H1 (cell line): ENCODE measurements at regions not wholly inside any gene's neighbourhood (a gene's known extent, or its start where the extent isn't known, plus 50 kb on each side); places are given as distances from the start of the nearest gene placed in this dataset.

Source experiments
- CTCF ChIA-PET: fragments of 300-600 bp; sonication (Branson Sonifier 250); formaldehyde crosslinking; loops from one replicate; lab custom pipeline; 2021; ENCODE audit not compliant: partially characterized antibody; lab: Charles Lee
- POLR2A ChIA-PET: fragments of 300-600 bp; sonication (Branson Sonifier 250); formaldehyde crosslinking; loops from one replicate; lab custom pipeline; 2021; ENCODE audit warnings: inconsistent platforms; ENCODE audit not compliant: partially characterized antibody; lab: Charles Lee
- DNase-seq, 2 experiments: peaks; one replicate each; pipeline versions ENCODE4 v3.0.0 to v3.0.0-alpha.2; 2010 to 2022; ENCODE audit warnings: low spot score in 2 of 2, low read depth in 1 of 2, mixed read lengths in 1 of 2
- FAIRE-seq: peaks from 2 replicates; lab custom pipeline; 2011; peaks lifted over from hg19 to GRCh38; lab: Jason Lieb, UNC
- H2AFZ ChIP-seq: 2 replicates; pipeline ENCODE4 v1.8.1; 2012; ENCODE audit warnings: low read length, inconsistent platforms
- H2AK5ac ChIP-seq: 2 replicates; pipeline ENCODE4 v1.6.1; 2013; ENCODE audit warnings: low read depth, low read length
- H2BK120ac ChIP-seq: replicated peaks from 2 replicates; pipeline ENCODE3; 2013; ENCODE audit warnings: low read depth, low read length, inconsistent platforms
- H2BK12ac ChIP-seq: 2 replicates; pipeline ENCODE4 v1.6.1; 2013; ENCODE audit warnings: low read depth, low read length
- H2BK15ac ChIP-seq: 2 replicates; pipeline ENCODE4 v1.6.1; 2013; ENCODE audit warnings: low read length
- H2BK20ac ChIP-seq: 2 replicates; pipeline ENCODE4 v1.6.1; 2013; ENCODE audit warnings: low read length
- H2BK5ac ChIP-seq: 2 replicates; pipeline ENCODE4 v1.6.1; 2013; ENCODE audit warnings: low read depth, low read length
- H3K14ac ChIP-seq: 2 replicates; pipeline ENCODE4 v1.6.1; 2013; ENCODE audit warnings: inconsistent platforms; ENCODE audit not compliant: insufficient read length
- H3K18ac ChIP-seq: 2 replicates; pipeline ENCODE4 v1.6.1; 2013; ENCODE audit warnings: low read length; ENCODE audit errors: extremely low read depth
- H3K23ac ChIP-seq: 2 replicates; pipeline ENCODE4 v1.6.1; 2013; ENCODE audit warnings: inconsistent platforms; ENCODE audit not compliant: insufficient read length
- H3K23me2 ChIP-seq: 2 replicates; pipeline ENCODE4 v1.6.1; 2013; ENCODE audit warnings: low read depth, low read length
- H3K27ac ChIP-seq: 2 replicates; pipeline ENCODE4 v1.6.1; 2011; ENCODE audit warnings: low read depth, low read length, inconsistent platforms
- H3K27me3 ChIP-seq, 4 experiments: replicated peaks in 1 of 4; 1 replicate in 1 of 4; 2 replicates in 3 of 4; pipeline versions ENCODE4 v1.6.1 to v1.8.1; 2011 to 2013; ENCODE audit warnings: low read length in 3 of 4, mild to moderate bottlenecking in 3 of 4, inconsistent platforms in 2 of 4, mixed read lengths in 2 of 4, moderate library complexity in 1 of 4; ENCODE audit not compliant: control insufficient read depth in 3 of 4, insufficient read depth in 3 of 4; ENCODE audit errors: extremely low read depth in 1 of 4
- H3K36me3 ChIP-seq, 4 experiments: 2 replicates each; pipeline versions ENCODE4 v1.6.1 to v1.8.1; 2011 to 2013; ENCODE audit warnings: mild to moderate bottlenecking in 4 of 4, low read length in 3 of 4, moderate library complexity in 2 of 4, control low read depth in 1 of 4, inconsistent platforms in 1 of 4; ENCODE audit not compliant: insufficient read depth in 4 of 4, control insufficient read depth in 2 of 4
- H3K4ac ChIP-seq: replicated peaks from 2 replicates; pipeline ENCODE3; 2013; ENCODE audit warnings: low read length, low read depth, mixed read lengths, inconsistent platforms; ENCODE audit not compliant: insufficient read length
- H3K4me1 ChIP-seq, 4 experiments: replicated peaks in 1 of 4; 1 replicate in 1 of 4; 2 replicates in 3 of 4; pipeline versions ENCODE4 v1.6.1 to v1.8.1; 2011 to 2013; ENCODE audit warnings: low read length in 3 of 4, inconsistent platforms in 2 of 4, mixed read lengths in 1 of 4; ENCODE audit not compliant: insufficient read depth in 4 of 4, control insufficient read depth in 3 of 4
- H3K4me2 ChIP-seq, 2 experiments: 2 replicates each; pipeline versions ENCODE4 v1.6.1 to v1.8.1; 2011 to 2013; ENCODE audit warnings: low read depth in 2 of 2, low read length in 2 of 2, control low read depth in 1 of 2, inconsistent platforms in 1 of 2, mild to moderate bottlenecking in 1 of 2; ENCODE audit not compliant: insufficient read depth in 1 of 2
- H3K4me3 ChIP-seq, 4 experiments: fragments of 200-600, 300-600 bp in 1 of 4; sonication (generic), shearing (Covaris generic), sonication (Bioruptor Twin) in 1 of 4; 2 replicates each; pipeline versions ENCODE4 v1.5.1 to v1.8.1; 2011 to 2016; ENCODE audit warnings: low read length in 4 of 4, low read depth in 3 of 4, control low read depth in 2 of 4, inconsistent platforms in 2 of 4, mild to moderate bottlenecking in 2 of 4, mixed read lengths in 1 of 4, moderate library complexity in 1 of 4; ENCODE audit not compliant: insufficient read depth in 2 of 4; ENCODE audit errors: extremely low read depth in 1 of 4
- H3K56ac ChIP-seq: replicated peaks from 2 replicates; pipeline ENCODE3; 2013; ENCODE audit warnings: low read depth, mild to moderate bottlenecking, mixed read lengths, low read length, inconsistent platforms; ENCODE audit not compliant: insufficient read length
- H3K79me1 ChIP-seq: 2 replicates; pipeline ENCODE4 v1.6.1; 2013; ENCODE audit warnings: low read depth, low read length, control low read depth
- H3K79me2 ChIP-seq, 2 experiments: 2 replicates each; pipeline versions ENCODE4 v1.6.1 to v1.8.1; 2012 to 2013; ENCODE audit warnings: low read length in 2 of 2, mild to moderate bottlenecking in 2 of 2, inconsistent platforms in 1 of 2; ENCODE audit not compliant: insufficient read depth in 2 of 2, control insufficient read depth in 1 of 2
- H3K9ac ChIP-seq, 4 experiments: replicated peaks in 1 of 4; 1 replicate in 1 of 4; 2 replicates in 3 of 4; pipeline versions ENCODE4 v1.6.1 to v1.8.1; 2011 to 2013; ENCODE audit warnings: low read depth in 3 of 4, low read length in 3 of 4, control low read depth in 2 of 4, mild to moderate bottlenecking in 2 of 4, moderate library complexity in 2 of 4, inconsistent platforms in 1 of 4; ENCODE audit errors: extremely low read depth in 1 of 4
- H3K9me3 ChIP-seq, 2 experiments: 2 replicates each; pipeline versions ENCODE4 v1.6.1 to v1.8.1; 2012 to 2013; ENCODE audit warnings: mild to moderate bottlenecking in 2 of 2, moderate library complexity in 2 of 2, control low read depth in 1 of 2, inconsistent platforms in 1 of 2, low read depth in 1 of 2, low read length in 1 of 2, mixed read lengths in 1 of 2; ENCODE audit not compliant: insufficient read depth in 2 of 2
- H4K20me1 ChIP-seq, 2 experiments: replicated peaks in 1 of 2; 2 replicates each; pipeline versions ENCODE3 to v1.8.1; 2011 to 2013; ENCODE audit warnings: inconsistent platforms in 2 of 2, low read length in 2 of 2, mild to moderate bottlenecking in 1 of 2; ENCODE audit not compliant: insufficient read depth in 2 of 2, control insufficient read depth in 1 of 2
- H4K5ac ChIP-seq: 2 replicates; pipeline ENCODE4 v1.6.1; 2013; ENCODE audit warnings: low read length, low read depth, mixed read lengths, inconsistent platforms; ENCODE audit not compliant: insufficient read length
- H4K8ac ChIP-seq: 2 replicates; pipeline ENCODE4 v1.8.0; 2013; ENCODE audit warnings: mild to moderate bottlenecking, moderate library complexity, low read length, inconsistent platforms; ENCODE audit not compliant: insufficient read depth; ENCODE audit errors: extremely low read depth
- H4K91ac ChIP-seq: replicated peaks from 2 replicates; pipeline ENCODE3; 2013; ENCODE audit warnings: low read length, mixed read lengths, inconsistent platforms; ENCODE audit not compliant: insufficient read length
- PHF8 ChIP-seq: fragments of 200-600 bp; sonication (generic); conservative IDR thresholded peaks from 2 replicates; pipeline ENCODE4 v1.7.1; 2012; ENCODE audit warnings: low read depth, mild to moderate bottlenecking, inconsistent platforms, low read length, moderate library complexity
- RFX5 ChIP-seq: IDR thresholded peaks from 2 replicates; pipeline ENCODE4 v1.6.1; 2011; ENCODE audit warnings: low read depth, low read length, improper control_type of control experiment, borderline replicate concordance
- SP1 ChIP-seq: IDR thresholded peaks from 2 replicates; pipeline ENCODE4 v1.6.1; 2011; ENCODE audit warnings: low read depth, low read length
- YY1 ChIP-seq: IDR thresholded peaks from 2 replicates; pipeline ENCODE4 v1.6.1; 2011; ENCODE audit warnings: low read depth, mild to moderate bottlenecking, low read length
- TF ChIP-seq, protein P1 (sequence below): IDR thresholded peaks from 2 replicates; pipeline ENCODE4 v1.6.1; 2012; ENCODE audit warnings: inconsistent platforms

DNA sequence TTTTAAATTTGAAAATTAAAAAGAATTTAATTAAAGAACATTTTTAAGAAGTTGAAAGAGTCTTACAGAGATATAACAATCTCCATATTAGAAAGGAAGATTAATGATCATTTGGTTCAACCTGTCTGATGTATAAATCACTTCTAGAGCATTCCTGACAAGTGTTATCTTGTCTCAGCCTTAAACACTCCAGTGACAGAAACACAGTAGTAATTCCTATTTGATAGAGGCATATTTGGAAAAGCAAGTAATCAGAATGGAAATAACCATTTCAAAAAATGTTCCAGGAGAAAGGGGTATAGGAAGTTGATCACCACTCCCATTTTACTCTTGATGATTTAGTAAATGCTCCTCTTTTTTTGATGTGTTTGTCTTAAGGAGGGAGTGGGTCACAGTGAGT lies 213.1 kb upstream of the FAM3C start:
- POLR2A ChIA-PET, result no interaction called here
- no peak overlapping the region for H2AK5ac ChIP-seq
- no peak overlapping the region for H2BK120ac ChIP-seq
- H3K56ac ChIP-seq, result no peak overlapping the region
- no peak overlapping the region for H3K23ac ChIP-seq
- H2BK20ac ChIP-seq, result no peak overlapping the region
- H4K91ac ChIP-seq, result no peak overlapping the region
- H2BK5ac ChIP-seq, result no peak overlapping the region
- H3K27me3 ChIP-seq, result no peaks in the 10 kb centered on the region
- H3K9ac ChIP-seq, result no peak overlapping the region
- H4K20me1 ChIP-seq, result no peaks in the 10 kb centered on the region
- H3K36me3 ChIP-seq, result no peaks in the 10 kb centered on the region
- H3K79me2 ChIP-seq, result no peaks in the 10 kb centered on the region
- no peak overlapping the region for H2AFZ ChIP-seq
- FAIRE-seq, result no peak
- H2BK12ac ChIP-seq, result no peak overlapping the region
- no peak overlapping the region for H2BK15ac ChIP-seq
- no peak overlapping the region for H3K4me3 ChIP-seq
- no peaks in the 10 kb centered on the region for H3K4me1 ChIP-seq
- H3K79me1 ChIP-seq, result no peaks in the 10 kb centered on the region
- DNase-seq, result no peak
- no peak overlapping the region for H4K8ac ChIP-seq
- H3K14ac ChIP-seq, result no peak overlapping the region
- no peak overlapping the region for H3K4ac ChIP-seq
- TF ChIP-seq, protein P1, sequence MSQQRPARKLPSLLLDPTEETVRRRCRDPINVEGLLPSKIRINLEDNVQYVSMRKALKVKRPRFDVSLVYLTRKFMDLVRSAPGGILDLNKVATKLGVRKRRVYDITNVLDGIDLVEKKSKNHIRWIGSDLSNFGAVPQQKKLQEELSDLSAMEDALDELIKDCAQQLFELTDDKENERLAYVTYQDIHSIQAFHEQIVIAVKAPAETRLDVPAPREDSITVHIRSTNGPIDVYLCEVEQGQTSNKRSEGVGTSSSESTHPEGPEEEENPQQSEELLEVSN, result no peak
- TF ChIP-seq YY1 (no peak), RFX5 (no peak), SP1 (no peak), PHF8 (no peak)
- H3K18ac ChIP-seq, result no peak overlapping the region
- CTCF ChIA-PET, result interaction anchor here (1.0 to 2.1 kb wide), 3 partner anchors 14 to 385 kb away, joined by 3 to 6 read pairs (median 4); no protein-coding TSS in a partner anchor
- no peak overlapping the region for H4K5ac ChIP-seq
- H3K9me3 ChIP-seq, result no peaks in the 10 kb centered on the region
- H3K27ac ChIP-seq, result no peak overlapping the region
- no peaks in the 10 kb centered on the region for H3K23me2 ChIP-seq
- H3K4me2 ChIP-seq, result no peak overlapping the region
